Brain microvascular endothelial cell (primary cell): ENCODE measurements at regions not wholly inside any gene's neighbourhood (a gene's known extent, or its start where the extent isn't known, plus 50 kb on each side); places are given as distances from the start of the nearest gene placed in this dataset.

Source experiments
- DNase-seq: peaks from one replicate; pipeline ENCODE4 v3.0.0-alpha.2; 2020
- H3K27ac ChIP-seq: fragments of 250-450 bp; sonication (Bioruptor Pico); 2 replicates; pipeline ENCODE4 v1.5.1; 2020; ENCODE audit warnings: mild to moderate bottlenecking, moderate library complexity
- H3K27me3 ChIP-seq: fragments of 250-450 bp; sonication (Bioruptor Pico); replicated peaks from 2 replicates; pipeline ENCODE4 v1.5.1; 2020; ENCODE audit warnings: mild to moderate bottlenecking
- H3K36me3 ChIP-seq: fragments of 250-450 bp; sonication (Bioruptor Pico); replicated peaks from 2 replicates; pipeline ENCODE4 v1.5.1; 2020; ENCODE audit warnings: mild to moderate bottlenecking
- H3K4me3 ChIP-seq: 2 replicates; pipeline ENCODE4 v1.5.1; 2011; ENCODE audit warnings: low read depth, mild to moderate bottlenecking, control low read depth, low read length, moderate library complexity
- CTCF ChIP-seq: IDR thresholded peaks from 2 replicates; pipeline ENCODE4 v1.5.1; 2011; ENCODE audit warnings: low read depth, mild to moderate bottlenecking, moderate library complexity, low read length, control low read depth, inconsistent platforms; ENCODE audit errors: missing control alignments
- in situ Hi-C: cut with HindIII; loops from 2 replicates; pipeline ENCODE4 v1.10.0; 2017; ENCODE audit warnings: low sequenced_read_pairs, low pct_ligation_motif_present

GRCh38 chr4:31007858-31008257, 287.7 kb downstream of the PCDH7 start:
- H3K4me3 ChIP-seq, result no peak overlapping the region
- H3K27me3 ChIP-seq, result no peaks in the 10 kb centered on the region
- no peaks in the 10 kb centered on the region for H3K36me3 ChIP-seq
- TF ChIP-seq CTCF, result no peak
- no peak overlapping the region for H3K27ac ChIP-seq
- no peak for DNase-seq
- in situ Hi-C loops, result no loop called here

- in situ Hi-C loops, result no loop called here
- no peak for DNase-seq
These were observed 289.8 kb downstream of the PCDH7 start for GRCh38 chr4:31009926-31010325.

GRCh38 chr4:31015123-31015522, 295.0 kb downstream of the PCDH7 start:
- in situ Hi-C loops, result no loop called here
- H3K36me3 ChIP-seq, result no peaks in the 10 kb centered on the region
- no peaks in the 10 kb centered on the region for H3K27me3 ChIP-seq
- no peak for TF ChIP-seq CTCF
- H3K27ac ChIP-seq, result no peak overlapping the region
- DNase-seq, result no peak
- H3K4me3 ChIP-seq, result no peak overlapping the region

More at GRCh38 chr4:31009926-31010325, 289.8 kb downstream of the PCDH7 start:
- Histone ChIP-seq H3K27me3 (no peaks in the 10 kb centered on the region), H3K36me3 (no peaks in the 10 kb centered on the region), H3K27ac (no peak overlapping the region), H3K4me3 (no peak overlapping the region)
- TF ChIP-seq CTCF, result no peak

GRCh38 chr4:31016322-31017061, 296.3 kb downstream of the PCDH7 start:
- H3K4me3 ChIP-seq, result no peak overlapping the region
- H3K27me3 ChIP-seq, result no peaks in the 10 kb centered on the region
- H3K27ac ChIP-seq, result no peak overlapping the region
- H3K36me3 ChIP-seq, result no peaks in the 10 kb centered on the region
- in situ Hi-C loops, result no loop called here
- no peak for DNase-seq
- TF ChIP-seq CTCF, result no peak

- DNase-seq, result no peak
- no peak overlapping the region for H3K27ac ChIP-seq
- TF ChIP-seq CTCF, result no peak
- no peak overlapping the region for H3K4me3 ChIP-seq
- H3K36me3 ChIP-seq, result no peaks in the 10 kb centered on the region
- in situ Hi-C loops, result no loop called here
- no peaks in the 10 kb centered on the region for H3K27me3 ChIP-seq
These were observed 300.2 kb downstream of the PCDH7 start for GRCh38 chr4:31020363-31020762.

- in situ Hi-C loops, result no loop called here
- H3K4me3 ChIP-seq, result no peak overlapping the region
- no peak for TF ChIP-seq CTCF
- no peak for DNase-seq
- no peak overlapping the region for H3K27ac ChIP-seq
- H3K36me3 ChIP-seq, result no peaks in the 10 kb centered on the region
- no peaks in the 10 kb centered on the region for H3K27me3 ChIP-seq
These were observed 300.8 kb downstream of the PCDH7 start for GRCh38 chr4:31021008-31021407.
